HG02623 (cell line): ENCODE measurements at regions not wholly inside any gene's neighbourhood (a gene's known extent, or its start where the extent isn't known, plus 50 kb on each side); places are given as distances from the start of the nearest gene placed in this dataset.

ENCODE experiments used
- ATAC-seq: cut with Tn5 transposase; IDR thresholded peaks from one replicate; pipeline ENCODE4 v1.9.1; 2021; ENCODE audit warnings: moderate library complexity; ENCODE audit not compliant: unreplicated experiment

DNA sequence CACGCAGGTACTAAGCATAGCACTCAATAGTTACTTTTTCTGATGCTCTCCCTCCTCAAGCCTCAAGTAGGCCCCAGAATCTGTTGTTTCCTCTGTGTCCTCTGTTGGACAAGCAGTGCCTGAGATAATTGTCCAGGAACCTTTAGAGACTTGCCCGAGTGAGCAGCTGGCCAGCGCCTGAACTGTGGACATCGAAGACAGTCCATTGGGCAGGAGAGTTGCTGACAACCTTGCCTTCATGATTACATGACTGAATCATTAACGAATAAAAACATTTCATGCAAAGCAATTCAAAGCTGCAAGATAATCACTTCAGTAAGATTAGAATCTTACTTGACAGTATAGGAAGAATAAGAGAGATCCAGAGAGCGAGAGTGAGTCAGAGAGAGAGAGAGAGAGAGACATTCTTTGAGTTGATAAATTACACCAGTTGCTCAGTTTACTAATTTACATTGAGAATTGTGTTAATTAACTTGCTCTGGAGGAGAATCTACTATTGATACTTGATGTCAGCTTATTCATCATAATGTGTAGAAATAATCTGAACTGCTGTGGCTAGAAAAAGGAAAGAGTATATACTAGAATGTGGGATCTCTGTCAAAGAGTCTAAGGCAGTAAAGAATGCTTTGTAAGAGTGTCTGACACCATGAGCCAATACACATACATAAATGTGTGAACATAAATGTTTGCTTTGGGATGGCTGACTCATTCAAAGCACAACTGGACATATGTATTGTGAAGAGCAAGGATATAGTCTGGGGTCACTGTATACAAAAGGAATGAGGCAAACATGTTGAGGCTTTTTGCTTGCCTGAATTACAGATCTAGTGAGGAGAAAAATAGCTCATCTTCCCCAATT lies 216.0 kb downstream of the ZNF326 start:
- ATAC-seq = no peak

- no peak for ATAC-seq
These were observed 214.0 kb downstream of the ZNF326 start for GRCh38 chr1:90208949-90209348.

DNA sequence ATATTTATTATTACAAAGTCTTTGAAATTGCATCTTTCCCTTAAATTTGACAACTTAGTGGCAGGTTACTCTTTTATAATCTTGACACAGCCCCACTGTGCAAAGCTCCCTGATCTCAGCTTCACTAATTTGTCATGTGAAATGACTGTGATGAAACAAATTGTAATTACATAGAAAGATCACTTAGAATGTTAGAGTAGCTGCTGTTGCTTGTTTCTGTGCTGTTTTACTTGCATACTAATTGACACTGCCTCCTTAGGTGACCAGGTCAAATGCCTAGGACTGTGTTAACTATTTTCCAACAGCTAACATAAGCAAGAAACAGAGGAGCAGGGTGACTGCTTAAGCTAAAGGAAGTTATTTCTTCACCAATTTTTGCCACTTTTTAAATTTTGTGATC lies 211.3 kb downstream of the ZNF326 start:
- no peak for ATAC-seq

DNA sequence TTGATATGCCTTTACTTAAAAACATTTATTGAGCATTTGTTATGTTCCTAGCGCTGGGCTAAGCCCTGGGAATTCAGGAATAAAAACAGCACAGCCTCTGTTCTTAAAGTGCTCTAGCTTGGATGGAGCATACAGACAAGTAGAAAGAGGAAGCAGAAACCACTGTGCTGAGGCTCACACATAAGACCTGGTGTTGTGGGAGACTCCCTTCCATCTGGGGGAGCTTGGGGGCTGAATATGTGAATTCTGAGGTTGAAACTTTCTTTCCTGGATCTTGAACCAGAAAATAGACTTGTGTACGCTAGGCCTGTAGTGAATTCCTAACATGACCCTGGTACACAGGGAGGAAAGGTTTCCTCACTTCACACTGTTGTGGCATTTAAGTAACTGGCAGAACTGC lies 209.9 kb downstream of the ZNF326 start:
- no peak for ATAC-seq

GRCh38 chr1:90204023-90204590 lies 209.2 kb downstream of the ZNF326 start:
- ATAC-seq = no peak

DNA sequence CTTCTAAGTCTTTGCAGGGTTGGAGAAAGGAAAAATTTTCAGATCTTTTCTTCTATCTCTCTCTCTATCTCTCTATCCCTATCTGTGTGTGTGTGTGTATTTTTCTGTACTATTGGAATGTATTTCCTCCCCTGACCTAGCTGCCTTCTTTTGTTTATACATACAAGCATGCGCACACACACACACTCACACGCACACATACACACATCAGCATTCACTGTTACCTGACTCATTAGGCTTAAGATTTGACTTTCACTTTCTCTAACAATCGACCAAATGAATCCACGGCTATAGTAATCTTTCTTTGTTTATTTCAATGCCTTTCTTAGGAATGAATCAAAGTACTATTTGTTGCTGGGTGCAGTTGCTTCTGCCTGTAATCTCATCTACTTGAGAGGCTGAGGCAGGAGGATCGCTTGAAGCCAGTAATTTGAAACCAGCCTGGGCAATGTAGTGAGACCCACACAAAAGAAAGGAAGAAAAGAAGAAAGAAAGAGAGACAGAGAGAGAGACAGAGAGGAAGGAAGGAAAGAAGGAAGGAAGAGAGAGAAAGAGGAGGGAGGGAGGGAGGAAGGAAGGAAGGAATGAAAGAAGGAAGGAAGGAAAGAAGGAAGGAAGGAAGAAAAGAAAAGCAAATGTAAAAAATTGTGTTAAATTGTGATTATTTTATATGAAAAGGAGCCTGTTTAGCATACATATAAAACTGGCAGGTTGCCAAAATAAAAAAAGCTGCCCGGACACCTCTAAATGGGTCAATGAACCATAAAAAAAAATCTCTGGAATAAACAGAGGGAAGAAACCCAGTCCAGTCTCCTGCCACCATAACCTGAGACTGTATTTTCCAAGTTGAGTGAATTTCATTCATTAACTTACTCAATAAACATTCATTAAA lies 206.8 kb downstream of the ZNF326 start:
- no peak for ATAC-seq

- ATAC-seq = no peak
These were observed 205.8 kb downstream of the ZNF326 start for GRCh38 chr1:90200646-90201205.

DNA sequence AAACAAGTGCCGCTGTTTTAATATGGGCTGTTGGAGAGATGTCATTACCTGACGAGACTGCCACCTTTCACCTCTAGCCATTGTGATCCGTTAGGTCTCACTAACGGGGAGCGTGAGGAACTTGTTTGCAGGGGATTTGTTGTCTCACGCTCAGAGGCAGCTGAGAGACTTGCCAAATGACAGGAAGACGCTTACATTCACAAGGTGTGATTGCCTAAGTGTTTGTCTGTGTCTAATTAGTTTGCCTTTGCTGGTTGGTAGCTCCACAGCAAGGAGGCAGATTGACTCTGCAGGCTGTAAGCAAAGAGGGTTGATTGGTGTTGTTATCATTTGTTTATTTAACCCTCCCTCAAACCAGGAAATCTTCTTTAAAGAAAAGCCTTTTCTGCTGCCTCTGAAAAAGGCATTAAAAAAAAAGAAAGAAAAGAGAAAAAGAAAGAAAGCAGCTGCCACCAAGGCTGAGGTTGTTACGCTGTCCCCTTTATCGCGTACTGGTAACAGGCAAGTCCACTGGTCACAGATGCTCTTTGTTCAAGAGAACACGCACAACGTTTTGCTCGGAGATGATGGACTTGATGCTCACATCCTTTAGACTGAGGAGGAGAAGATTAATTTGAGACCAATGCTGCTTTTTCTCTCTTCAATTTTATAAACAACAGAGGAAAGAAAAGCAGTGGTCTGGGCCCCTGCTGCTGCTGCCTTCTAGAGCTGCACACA lies 203.9 kb downstream of the ZNF326 start:
- no peak for ATAC-seq

DNA sequence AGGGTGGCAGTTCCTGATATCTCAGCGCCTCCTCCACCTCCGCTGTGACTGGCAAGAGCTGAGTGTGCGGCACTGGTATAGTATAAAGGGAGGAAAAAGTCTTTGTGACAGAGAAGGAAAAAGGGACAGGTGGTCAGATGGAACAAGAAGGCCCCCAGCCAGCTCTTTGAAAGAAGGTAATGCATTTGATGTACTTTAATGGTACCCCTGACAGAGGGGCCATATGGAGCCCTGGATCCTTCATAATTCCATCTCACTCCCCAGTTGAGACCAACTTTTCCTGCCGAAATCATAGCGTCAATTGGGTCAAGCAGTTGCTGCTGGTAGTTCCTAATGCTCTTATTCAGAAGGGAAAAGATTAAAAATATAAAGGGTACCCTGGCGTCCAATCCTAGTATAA lies 198.2 kb downstream of the ZNF326 start:
- no peak for ATAC-seq

GRCh38 chr1:90192408-90192807 lies 197.5 kb downstream of the ZNF326 start:
- no peak for ATAC-seq

DNA sequence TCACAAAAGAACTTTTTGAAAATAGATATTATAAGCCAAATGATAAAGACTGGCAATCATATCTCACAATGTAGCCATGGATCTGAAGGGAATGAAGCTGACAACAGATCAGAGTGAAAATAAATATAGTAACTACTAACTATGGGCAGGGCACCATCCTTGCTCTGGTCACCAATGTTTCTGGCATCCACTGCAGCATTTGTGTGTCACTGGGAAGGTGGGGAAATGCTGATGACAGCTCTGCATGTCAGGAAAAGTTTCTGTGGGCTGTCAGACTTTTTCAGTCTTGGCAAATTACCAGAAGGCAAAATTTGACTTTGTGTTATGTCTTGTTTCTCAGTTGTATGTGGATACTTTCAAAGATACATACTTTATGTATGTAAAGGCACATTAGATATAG lies 195.6 kb downstream of the ZNF326 start:
- ATAC-seq = no peak

GRCh38 chr1:90189889-90190288 lies 195.0 kb downstream of the ZNF326 start:
- no peak for ATAC-seq

DNA sequence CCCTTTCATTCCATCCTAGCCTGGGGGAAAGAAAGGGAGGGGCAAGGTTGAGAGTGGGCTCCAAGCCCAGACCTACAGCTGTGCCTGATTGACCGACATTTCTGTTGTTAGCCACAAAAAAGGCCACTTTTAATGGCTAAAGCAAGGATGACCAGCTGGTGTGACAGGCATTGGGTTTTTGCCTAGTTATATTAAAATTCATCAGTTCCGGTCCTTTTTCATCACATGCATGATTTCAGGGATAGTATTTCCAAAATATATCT lies 192.3 kb downstream of the ZNF326 start:
- no peak for ATAC-seq

GRCh38 chr1:90186506-90187322 lies 191.8 kb downstream of the ZNF326 start:
- no peak for ATAC-seq

DNA sequence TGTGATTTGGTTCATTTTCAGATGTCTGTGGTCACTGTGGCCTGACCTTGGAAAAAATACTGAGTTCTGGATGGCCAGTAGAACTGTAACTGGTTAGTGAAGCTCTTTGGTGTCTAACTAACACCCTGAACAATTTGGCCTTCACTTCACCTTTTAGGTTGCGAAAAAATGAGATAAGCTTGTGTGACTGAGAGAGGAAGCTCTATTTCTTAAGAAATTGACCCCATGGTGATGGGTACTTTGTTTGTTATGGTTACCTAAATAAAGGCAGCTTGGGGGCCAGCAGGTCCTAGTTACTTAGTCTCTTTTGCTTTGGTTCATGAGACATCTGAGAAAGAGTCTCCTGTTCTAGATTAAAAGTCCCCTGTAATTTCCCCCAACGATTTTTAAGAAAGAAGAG lies 181.6 kb downstream of the ZNF326 start:
- ATAC-seq = no peak

DNA sequence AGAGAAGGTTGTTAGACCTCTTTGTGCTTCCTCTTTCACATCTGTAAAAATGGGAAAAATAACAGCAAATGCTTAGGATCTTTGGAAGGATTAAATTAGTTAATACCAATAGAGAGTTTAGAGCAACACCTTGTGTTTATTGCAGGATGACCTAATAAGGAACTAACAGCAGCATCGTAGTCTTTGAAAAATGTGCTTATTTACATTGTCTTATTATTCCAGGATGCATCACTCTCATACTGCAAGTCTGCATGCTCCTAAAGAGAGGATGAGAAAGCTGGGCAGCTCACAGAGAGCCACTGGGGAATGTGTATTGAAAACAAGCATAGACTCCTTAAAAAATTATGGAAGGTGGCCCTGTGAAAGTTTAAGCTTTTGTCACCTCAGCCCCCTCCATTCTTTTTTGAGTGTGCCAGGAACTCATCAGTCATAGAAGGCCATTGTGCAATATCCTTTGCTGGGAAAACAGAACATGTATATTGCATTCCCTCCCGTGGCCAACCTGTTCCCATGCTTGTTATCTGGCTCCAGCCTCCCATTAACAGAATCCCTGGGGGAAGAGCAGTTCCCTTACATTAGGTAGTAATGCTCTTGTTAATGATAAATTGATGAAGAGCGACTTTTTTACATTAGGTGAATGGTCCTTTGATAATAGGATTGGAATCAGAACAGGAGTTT lies 180.7 kb downstream of the ZNF326 start:
- ATAC-seq = no peak

GRCh38 chr1:90174246-90174645 lies 179.3 kb downstream of the ZNF326 start:
- no peak for ATAC-seq

DNA sequence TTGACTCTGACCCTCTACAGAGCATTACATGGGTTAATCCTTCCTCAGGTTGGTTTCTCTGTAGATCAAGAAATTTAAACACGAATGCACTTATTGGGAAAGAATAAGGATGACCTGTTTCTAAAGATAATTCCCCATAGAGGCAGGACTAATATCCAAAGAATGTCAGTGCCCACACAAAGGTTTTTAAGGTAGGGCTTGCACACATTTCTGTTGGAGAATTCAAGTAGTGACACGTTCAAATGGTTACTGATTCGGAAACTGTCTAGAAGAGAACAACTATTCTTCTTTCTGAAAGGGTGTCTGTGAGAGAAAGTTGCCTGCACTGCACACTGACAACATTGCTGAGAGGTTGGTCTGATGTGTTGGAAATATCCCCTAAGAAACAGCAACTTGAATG lies 167.3 kb downstream of the ZNF326 start:
- no peak for ATAC-seq

- no peak for ATAC-seq
These were observed 166.7 kb downstream of the ZNF326 start for GRCh38 chr1:90161625-90162024.
